ENCODE measurements at regions not wholly inside any gene's neighbourhood (a gene's known extent, or its start where the extent isn't known, plus 50 kb on each side); places are given as distances from the start of the nearest gene placed in this dataset.

- Histone ChIP-seq H3K4me1 (ENCODE audit: insufficient read depth) (peaks cover 31% of the 10 kb centered on the region), H3K4me3 (no peak overlapping the region), H3K27ac (no peak overlapping the region), H3K9me3 (no peaks in the 10 kb centered on the region), H3K27me3 (no peaks in the 10 kb centered on the region), H3K36me3 (no peaks in the 10 kb centered on the region)
- no peak for TF ChIP-seq POLR2A (IDR thresholded peaks at IDR 0.05)
- TF ChIP-seq EP300 (IDR thresholded peaks at IDR 0.05) = no peak
- intact Hi-C loops (cut with DNase I) = no loop called here
- no peak for DNase-seq
- 71 to 79% (median 72%) methylated on average over 10 of the region's 10 CpGs for WGBS, 3 donors
These were observed 76.2 kb upstream of the GLI2 start for GRCh38 chr2:120659275-120659977.

GRCh38 chr2:120660056-120660694 lies 75.5 kb upstream of the GLI2 start:
- H3K9me3 ChIP-seq = no peaks in the 10 kb centered on the region
- H3K4me1 ChIP-seq (ENCODE audit: insufficient read depth) = peaks cover 31% of the 10 kb centered on the region
- no peak overlapping the region for H3K27ac ChIP-seq
- H3K4me3 ChIP-seq = no peak overlapping the region
- no peaks in the 10 kb centered on the region for H3K27me3 ChIP-seq
- no peak for DNase-seq
- intact Hi-C loops (cut with DNase I) = no loop called here
- TF ChIP-seq EP300 (IDR thresholded peaks at IDR 0.05) = no peak
- TF ChIP-seq CTCF (IDR thresholded peaks at IDR 0.05) = no peak
- TF ChIP-seq POLR2A (IDR thresholded peaks at IDR 0.05) = no peak
- no peaks in the 10 kb centered on the region for H3K36me3 ChIP-seq
- 71 to 89% (median 84%) methylated on average over 8 of the region's 8 CpGs for WGBS, 3 donors

- peak; percentile 42 to 80 (median 67) for DNase-seq
- H3K9me3 ChIP-seq = no peaks in the 10 kb centered on the region
- no peak overlapping the region for H3K4me3 ChIP-seq
- no peak overlapping the region for H3K27ac ChIP-seq
- WGBS, 3 donors = 16 to 45% (median 34%) methylated on average over 10 to 11 of the region's 11 CpGs
- no peaks in the 10 kb centered on the region for H3K27me3 ChIP-seq
- peaks cover 31% of the 10 kb centered on the region for H3K4me1 ChIP-seq (ENCODE audit: insufficient read depth)
- no peaks in the 10 kb centered on the region for H3K36me3 ChIP-seq
- TF ChIP-seq CTCF (IDR thresholded peaks at IDR 0.05) (no peak), POLR2A (IDR thresholded peaks at IDR 0.05) (no peak)
- intact Hi-C loops (cut with DNase I) = no loop called here
These were observed 74.8 kb upstream of the GLI2 start for GRCh38 chr2:120660771-120661459.

- no peak overlapping the region for H3K27ac ChIP-seq
- H3K9me3 ChIP-seq = no peaks in the 10 kb centered on the region
These were observed 74.1 kb upstream of the GLI2 start for GRCh38 chr2:120661551-120661950.

GRCh38 chr2:120662046-120662445 lies 73.6 kb upstream of the GLI2 start:
- Histone ChIP-seq H3K4me3 (no peak overlapping the region), H3K27ac (no peak overlapping the region), H3K9me3 (no peaks in the 10 kb centered on the region), H3K36me3 (no peaks in the 10 kb centered on the region), H3K27me3 (no peaks in the 10 kb centered on the region), H3K4me1 (ENCODE audit: insufficient read depth) (peaks cover 28% of the 10 kb centered on the region)
- WGBS, 3 donors = 80 to 92% (median 87%) methylated on average over 4 of the region's 4 CpGs
- TF ChIP-seq POLR2A (IDR thresholded peaks at IDR 0.05) (no peak), EP300 (IDR thresholded peaks at IDR 0.05) (no peak), CTCF (IDR thresholded peaks at IDR 0.05) (no peak)
- DNase-seq = no peak
- intact Hi-C loops (cut with DNase I) = no loop called here

More at GRCh38 chr2:120661551-120661950, 74.1 kb upstream of the GLI2 start:
- Histone ChIP-seq H3K4me1 (ENCODE audit: insufficient read depth) (peaks cover 31% of the 10 kb centered on the region), H3K27me3 (no peaks in the 10 kb centered on the region), H3K4me3 (no peak overlapping the region), H3K36me3 (no peaks in the 10 kb centered on the region)
- DNase-seq = peak; percentile 63 to 87 (median 80)
- intact Hi-C loops (cut with DNase I) = no loop called here
- TF ChIP-seq EP300 (IDR thresholded peaks at IDR 0.05) = no peak
- 10 to 18% (median 16%) methylated on average over 16 of the region's 16 CpGs for WGBS, 3 donors
